GOT3 (cell line): ENCODE measurements at regions not wholly inside any gene's neighbourhood (a gene's known extent, or its start where the extent isn't known, plus 50 kb on each side); places are given as distances from the start of the nearest gene placed in this dataset.
"Not testable (repeated sequence)": the region's sequence is repeated elsewhere in the genome, so short reads cannot be mapped to it uniquely, and the experiment has no call there.

Experiments
- DNase-seq: peaks from one replicate; lab custom pipeline; 2025; ENCODE audit warnings: mixed read lengths; lab: John Stamatoyannopoulos, UW

DNA sequence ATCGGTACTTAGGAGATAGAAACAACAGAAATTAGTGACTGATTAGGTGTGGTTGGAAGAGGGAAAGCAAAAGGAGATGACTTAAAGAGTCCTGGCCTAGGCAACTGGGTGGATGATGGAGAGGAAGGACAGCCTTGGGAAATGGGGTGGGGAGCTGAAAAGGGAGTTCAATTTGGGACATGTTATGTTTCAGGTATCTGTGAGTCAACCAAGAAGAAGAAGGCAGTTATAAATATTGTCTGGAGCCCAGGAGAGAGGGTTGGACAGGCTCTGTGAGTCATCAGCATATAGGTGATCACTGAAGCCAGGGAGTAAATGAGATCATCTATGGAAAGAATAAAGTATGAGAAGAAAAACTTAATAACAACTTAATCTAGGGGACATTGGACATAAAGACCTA lies 357.7 kb downstream of the NPR3 start:
- no peak for DNase-seq

DNA sequence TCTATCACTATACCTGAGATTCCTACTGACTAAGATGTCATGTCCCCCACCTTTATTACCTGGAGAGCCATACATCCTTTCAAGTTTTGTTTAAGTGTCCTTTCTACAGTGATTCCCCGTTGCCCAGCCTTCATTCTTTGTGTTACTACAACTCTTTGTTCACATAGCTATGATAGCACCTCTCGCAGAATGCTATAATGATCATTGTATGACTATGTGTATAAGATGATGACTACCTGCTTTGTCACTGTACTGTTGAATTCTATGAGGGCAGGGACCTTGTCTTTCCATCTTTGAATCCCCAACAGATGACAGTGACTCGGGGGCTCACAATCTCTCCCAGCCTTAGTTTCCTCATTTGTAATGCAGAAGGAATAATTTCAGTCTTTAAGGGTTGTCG lies 361.2 kb downstream of the NPR3 start:
- no peak for DNase-seq

DNA sequence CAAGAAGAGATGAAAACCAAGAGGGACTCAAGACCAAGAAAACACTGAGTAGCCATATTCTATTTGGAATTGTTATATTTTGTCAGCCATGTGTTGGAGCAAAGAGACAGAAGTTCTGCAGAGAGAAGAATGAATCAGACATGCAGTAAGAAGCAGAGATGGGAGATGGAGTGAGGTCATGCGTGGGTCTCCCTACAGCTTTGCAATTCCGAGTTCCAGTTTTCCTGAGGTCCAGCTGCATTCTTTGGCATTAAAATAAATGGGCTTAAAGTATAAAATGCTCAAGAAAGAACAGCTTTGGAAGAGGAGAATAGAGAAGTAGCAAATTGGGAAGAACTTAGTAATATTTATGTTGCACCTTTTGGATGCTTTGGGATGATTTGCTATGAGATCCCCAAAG lies 361.6 kb downstream of the NPR3 start:
- DNase-seq = no peak

DNA sequence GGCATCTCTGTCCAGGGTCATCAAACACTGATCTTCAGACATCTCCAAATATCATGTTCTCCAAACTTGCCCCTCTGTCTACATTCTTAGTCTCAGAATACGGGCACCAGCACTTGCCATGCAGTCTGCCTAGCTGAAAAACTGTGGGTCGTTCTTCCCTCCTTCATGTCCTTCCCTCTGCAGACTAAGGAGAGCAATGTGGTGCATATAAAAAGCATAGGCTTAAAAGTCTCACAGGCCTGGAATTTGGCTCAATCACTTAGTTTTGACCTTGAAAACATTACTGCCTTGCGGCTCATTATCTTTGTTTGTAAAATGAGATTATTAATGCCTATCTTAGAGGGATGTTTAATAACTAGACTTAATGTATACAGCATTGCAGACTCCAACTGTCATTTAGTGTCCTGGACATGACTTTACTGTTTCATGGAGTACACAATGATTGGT lies 362.8 kb downstream of the NPR3 start:
- no peak for DNase-seq

DNA sequence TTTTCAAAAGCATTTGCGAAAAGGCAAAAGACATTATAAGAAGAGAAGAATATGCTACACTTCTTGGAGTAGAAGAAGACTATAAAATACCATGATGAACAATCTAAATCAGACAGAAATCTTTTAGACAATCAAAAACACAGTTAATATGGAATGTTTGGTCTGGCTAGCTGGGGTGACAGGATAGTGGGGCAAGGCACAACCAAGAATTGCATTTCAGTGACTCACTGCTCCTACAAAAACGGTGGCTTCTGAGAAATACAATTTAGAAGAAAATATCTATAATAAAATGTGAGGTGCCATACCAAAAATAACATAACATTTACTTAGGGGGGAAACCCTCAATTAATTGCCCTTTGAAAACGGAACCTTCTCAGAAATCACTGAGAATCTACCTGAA lies 363.4 kb downstream of the NPR3 start:
- DNase-seq = no peak

DNA sequence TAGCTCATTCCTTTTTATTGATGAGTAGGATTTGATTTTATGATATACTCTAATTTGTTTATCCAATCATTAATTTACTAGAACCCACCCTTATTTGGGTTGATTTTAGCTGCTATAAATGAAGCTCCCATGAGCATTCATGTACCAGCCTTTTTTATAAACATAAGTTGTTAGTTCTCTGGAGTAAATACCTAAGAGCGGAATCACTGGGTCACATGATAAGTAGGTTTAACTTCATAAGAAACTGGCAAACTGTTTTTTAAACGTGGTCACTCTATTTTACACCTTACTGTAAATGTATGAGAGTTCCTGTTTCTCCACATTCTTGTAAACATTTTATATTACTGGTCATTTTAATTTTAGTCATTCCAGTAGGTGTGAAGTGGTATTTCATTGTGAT lies 364.6 kb downstream of the NPR3 start:
- no peak for DNase-seq

DNA sequence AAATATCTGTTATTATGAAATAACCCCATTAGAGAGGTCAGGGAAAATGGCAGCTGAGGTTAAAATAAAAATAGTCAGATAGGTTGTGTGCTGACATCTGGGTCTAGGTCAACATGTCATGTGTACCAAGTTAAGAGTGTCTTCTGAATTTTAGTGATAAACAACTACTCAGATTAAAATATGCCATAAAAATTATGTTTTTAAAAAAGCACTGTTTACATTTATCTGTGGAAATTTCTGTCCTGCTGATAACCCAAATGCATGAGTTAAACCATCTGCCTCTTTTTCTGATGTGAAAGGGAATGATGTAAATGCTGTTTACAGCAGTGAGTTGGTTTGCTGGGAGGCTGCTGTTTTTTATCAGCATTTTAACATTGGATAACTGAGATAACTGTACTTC lies 361.2 kb upstream of the TARS1 start:
- no peak for DNase-seq

DNA sequence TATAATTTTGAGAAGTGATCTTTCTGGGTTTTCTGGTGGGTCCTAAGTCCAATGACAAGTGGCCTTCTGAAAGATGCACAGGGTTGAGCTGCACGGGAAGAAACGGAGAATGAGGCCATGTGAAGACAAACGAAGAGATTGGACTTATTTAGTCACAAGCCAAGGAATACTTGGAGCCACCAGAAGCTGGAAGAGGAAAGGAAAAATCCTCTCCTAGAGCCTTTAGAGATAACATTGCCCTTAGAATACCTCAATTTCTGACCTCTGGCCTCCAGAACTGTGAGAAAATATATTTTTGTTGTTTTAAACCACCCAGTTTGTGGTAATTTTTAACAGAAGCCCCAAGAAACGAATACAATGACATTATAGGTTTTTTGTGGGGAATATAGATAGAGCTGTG lies 360.5 kb upstream of the TARS1 start:
- no peak for DNase-seq

DNA sequence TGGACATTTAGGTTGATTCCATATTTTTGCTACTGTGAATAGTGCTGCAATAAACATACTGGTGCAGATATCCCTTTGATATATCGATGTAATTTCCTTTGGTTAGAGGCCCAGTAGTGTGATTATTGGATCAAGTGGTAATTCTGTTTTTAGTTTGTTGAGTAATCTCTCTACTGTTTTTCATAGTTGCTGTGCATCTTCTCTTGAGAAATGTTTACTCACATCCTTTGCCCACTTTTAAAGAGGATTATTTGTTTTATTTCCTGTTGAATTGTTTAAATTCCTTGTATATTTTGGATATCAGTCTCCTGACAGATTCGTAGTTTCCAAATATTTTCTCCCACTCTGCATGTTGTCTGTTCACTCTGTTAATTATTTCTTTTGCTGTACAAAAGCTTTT lies 352.6 kb upstream of the TARS1 start:
- DNase-seq = no peak

DNA sequence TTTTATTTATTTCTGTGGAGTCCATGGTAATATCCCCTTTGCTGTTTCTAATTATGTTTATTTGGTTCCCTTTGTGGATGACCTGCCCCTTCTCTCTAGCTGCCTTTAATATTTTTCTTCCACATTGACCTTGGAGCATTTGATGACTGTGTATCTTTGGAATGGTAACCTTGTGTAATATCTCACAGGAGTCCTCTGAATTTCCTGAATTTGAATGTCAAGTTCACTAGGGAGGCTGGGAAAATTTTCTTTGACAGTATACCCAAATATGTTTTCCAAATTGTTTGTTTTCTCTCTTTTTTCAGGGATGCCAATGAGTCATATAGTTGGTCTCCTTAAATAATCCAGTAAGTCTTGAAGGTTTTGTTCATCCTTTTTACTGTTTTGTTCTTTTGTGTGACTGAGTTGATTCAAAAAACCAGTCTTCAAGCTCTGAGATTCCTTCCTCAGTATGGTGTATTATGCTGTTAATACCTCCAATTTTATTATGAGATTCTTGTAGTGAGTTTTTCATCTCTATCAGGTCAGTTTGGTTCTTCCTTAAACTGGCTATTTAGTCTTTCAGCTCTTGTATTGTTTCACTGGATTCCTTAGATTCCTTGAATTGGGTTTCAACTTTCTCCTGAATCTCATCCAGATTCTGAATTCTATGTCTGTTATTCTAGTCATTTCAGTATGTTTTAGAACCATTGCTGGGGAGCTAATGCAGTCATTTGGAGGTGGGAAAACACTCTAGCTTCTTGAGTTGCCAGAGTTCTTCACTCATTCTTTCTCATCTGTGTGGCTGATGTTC lies 349.0 kb upstream of the TARS1 start:
- DNase-seq = no peak

DNA sequence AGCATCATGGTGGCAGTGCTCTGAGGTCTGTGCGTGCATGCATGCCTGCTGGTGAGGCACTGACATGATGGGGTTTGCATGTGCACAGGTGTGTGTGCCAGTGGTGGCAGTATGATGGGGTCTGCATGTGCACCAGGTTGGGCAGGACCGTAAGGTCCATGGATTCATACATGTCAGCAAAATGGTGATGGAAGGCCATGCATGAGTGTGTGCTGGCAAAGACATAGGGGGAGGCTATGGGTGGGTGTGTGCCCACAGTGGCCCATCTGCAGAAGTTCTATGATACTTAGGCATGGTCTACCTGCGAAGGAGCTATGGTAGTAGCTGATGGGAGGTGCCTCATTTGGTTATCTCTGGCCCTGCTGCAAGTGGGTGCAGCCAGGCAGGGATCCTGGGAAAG lies 348.0 kb upstream of the TARS1 start:
- no peak for DNase-seq

DNA sequence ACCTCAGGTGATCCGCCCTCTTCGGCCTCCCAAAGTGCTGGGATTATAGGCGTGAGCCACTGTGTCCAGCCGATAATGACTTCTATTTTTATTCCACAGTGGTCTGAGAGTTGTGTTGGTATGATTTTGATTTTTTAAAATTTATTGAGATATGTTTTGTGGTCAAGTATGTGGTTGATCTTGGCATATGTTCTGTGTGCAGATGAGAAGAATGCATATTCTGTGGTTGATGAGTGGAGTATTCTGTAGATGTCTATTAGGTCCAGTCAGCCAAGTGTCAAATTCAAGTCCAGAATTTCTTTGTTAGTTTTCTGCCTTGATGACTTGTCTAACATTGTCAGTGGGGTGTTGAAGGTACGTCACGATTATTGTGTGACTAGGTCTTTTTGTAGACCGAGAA lies 338.2 kb upstream of the TARS1 start:
- DNase-seq = no peak

DNA sequence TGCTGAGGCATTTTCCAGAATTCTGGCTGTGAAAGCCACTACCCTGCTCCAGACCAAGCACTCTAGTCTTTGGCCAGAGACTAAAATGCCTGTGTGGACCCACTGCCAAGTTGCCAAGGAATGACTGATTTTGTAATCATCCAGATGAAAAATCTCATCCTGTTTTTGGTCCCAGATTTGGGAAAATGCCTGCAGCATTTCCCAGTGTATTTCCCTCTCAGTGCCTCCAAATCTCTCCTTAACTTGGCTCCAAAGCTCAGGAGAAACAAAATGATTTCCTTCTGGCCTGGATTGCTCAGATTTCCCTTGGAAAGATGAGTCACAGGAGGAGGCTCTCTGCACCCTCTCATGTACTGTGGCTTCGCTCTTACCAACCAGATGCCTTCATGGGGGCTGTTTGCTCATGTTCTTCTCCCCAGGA lies 335.2 kb upstream of the TARS1 start:
- no peak for DNase-seq

DNA sequence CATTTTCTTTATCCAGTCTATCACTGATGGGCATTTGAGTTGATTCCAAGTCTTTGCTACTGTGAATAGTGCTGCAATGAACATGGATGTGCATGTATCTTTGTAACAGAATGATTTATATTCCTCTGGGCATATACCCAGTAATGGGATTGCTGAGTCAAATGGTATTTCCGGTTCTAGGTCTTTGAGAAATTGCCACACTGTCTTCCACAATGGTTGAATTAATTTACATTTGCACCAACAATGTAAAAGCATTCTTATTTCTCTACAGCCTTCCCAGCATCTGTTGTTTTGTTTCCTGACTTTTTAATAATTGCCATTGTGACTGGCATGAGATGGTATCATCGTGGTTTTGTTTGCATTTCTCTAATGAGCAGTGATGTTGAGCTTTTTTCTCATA lies 330.3 kb upstream of the TARS1 start:
- not testable (repeated sequence) for DNase-seq

DNA sequence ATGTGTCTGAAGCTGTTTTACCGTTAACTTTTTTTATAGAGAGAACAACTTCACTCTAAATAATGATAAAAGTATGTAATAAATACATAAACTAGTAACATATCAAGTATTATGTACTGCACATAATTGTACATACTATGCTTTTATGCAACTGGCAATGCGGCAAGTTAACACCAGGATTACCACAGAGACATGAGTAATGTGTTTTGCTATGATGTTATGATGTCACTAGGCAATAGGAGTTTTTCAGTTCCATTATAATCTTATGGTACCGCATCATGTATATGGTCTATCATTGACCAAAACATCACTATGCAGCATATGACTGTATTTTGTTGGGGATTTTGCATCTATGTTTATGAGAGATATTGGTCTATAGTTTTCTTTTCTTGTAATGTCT lies 326.4 kb upstream of the TARS1 start:
- no peak for DNase-seq

DNA sequence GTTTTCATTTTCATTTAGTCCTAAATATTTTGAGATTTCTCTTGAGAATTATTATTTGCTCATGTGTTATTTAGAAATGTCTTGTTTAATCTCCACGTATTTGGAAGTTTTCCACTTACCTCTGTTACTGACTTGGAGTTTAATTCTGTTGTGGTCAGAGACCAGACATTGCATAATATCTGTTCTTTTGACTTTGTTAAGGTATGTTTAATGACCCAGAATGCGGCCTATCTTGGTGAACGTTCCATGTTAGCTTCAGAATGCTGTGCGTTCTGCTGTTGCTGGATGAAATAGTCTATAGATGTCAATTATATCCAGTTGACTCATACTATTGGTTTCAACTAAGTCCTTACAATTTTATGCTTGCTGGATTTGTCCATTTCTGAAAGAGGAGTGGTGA lies 325.3 kb upstream of the TARS1 start:
- no peak for DNase-seq

DNA sequence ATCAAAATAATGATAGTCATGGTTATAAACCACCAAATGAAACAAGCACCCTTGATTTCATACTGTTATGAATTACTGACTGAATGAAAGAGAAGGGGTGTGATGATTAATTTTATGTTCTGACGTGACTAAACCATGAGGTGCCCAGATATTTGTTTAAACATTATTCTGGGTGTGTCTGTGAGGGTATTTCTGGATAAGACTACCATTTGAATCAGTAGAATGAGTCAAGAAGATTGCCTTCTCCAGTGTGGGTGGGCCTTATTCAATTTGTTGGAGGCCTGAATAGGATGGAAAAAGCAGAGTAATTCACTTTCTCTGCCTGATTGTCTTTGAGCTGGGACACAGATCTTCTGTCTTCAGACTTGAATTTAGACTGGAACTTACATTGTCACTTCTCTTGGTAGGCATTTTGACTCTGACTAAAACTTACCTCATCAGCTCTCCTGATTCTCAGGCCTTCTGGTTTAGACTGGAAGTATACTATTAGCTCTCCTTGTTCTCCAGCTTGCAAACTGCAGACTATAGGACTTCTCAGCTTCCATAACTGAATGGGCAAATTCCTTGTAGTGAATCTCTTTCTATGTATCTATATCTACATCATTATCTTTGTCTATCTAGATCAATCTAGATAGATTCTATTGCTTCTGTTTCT lies 321.9 kb upstream of the TARS1 start:
- no peak for DNase-seq

DNA sequence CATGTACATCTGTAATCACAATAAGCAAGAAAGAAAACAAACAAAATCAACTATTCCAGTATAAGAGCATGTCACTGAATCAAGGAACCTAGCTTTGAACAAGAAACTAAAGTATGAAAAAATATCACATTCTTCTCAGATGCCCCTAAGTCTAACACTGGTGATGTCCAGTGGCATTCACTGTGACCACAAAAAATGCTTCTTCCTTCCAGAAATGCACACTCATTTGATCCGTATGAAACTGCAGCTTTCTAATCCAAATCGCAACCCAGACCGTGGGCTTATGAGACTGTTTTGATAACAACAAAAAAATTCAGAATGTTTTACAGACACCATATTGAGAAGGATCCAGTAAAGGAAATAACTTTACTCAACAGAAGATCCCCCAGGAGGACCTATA lies 320.1 kb upstream of the TARS1 start:
- DNase-seq = no peak

DNA sequence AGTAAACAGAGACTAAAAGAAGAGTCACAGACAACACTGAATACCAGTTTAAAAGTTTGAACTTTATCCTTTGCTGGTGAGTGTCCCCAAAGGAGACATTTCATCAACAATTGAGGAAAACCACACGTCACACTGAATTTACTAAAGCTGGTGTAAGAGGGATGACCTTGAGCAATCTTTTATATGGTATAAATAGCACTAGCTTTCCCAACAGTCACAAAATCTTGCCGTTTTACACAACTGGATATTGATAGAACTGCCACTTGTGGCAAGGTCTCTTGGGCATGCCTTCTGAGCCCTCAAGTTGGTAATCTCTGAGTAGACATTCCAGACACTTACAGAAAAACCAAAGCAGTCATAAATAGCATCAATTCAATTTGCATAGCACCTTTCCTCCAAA lies 311.5 kb upstream of the TARS1 start:
- no peak for DNase-seq

DNA sequence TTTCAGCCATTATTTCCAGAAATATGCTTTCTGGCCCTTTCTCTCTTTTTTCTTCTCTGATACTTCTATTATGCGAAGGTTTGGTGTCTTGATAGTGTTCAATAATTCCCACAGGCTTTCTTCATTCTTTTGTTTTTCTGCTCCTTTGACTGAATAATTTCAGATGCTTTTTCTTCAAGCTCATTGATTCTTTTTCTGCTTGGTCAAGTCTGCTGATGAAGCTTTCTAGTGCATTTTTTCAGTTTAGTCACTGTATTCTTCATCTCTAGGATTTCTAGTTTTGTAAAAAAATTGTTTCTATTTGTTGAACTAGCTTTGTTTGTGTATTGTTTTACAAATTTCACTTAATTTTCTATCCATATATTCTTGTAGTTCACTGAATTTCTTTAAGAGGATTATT lies 304.0 kb upstream of the TARS1 start:
- DNase-seq = no peak

DNA sequence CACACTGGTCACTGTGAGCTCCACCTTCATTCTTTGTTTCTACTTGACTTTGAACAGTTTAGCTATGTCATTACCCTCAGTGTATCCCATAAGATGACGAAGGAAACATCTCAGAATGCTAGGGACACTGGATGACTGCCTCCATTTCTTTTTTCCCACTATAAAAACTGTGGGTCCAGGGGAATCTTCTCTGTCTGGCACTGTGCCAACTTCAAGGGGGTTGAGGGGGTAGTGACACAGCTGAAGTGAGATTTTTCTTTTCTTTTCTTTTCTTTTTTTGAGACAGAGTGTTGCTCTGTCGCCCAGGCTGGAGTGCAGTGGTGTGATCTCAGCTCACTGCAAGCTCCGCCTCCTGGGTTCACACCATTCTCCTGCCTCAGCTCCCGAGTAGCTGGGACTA lies 302.6 kb upstream of the TARS1 start:
- DNase-seq = not testable (repeated sequence)

DNA sequence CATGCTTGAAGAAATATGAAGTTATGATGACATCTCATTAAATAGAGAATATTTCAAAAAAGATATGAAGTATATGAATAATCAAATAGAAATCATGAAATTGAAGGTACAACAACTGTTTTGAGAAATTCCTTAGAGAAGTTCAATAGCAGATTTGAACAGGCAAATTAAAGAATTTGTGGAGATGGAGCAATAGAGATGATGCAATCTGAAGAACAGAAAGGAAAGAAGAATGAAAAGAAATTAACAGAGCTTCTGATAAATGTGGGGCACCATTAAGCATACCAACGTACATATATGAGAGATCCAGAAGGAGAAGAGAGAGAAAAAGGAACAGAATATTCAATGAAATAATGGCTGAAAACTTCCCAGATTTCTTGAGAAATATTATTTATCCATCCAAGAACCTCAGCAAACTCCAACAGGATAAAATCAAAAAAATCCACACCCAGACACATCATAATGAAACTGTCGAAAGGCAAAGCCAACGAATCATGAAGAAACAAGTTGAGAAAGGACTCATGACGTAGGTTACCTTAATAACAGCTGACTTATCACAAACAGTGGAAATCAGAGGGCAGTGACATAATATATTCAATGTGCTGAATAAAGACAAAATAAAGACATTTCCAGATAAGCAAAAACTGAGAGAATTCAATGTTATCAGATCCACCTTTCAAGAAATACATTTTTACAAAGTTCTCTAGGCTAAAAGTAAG lies 297.2 kb upstream of the TARS1 start:
- no peak for DNase-seq

DNA sequence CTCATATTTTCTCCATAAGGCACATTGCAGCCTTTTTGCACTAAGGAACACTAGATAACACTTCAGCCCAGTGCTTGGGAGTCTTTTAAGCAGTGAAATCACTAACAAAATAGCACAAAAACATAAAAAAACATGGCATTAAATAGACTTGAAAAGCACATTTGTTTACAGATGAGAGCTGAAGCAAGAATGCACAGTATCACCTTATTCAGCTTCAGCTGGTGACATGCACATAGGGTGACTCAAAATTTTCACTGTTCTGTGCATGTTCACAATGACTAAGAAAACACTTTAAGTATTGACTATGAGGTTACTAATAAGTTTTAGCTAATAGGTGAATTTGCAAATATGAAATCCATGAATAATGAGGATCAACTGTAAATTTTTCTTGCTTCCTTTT lies 293.9 kb upstream of the TARS1 start:
- no peak for DNase-seq
